H9 (cell line): ENCODE measurements at regions not wholly inside any gene's neighbourhood (a gene's known extent, or its start where the extent isn't known, plus 50 kb on each side); places are given as distances from the start of the nearest gene placed in this dataset.

Source experiments
- DNase-seq: peaks from one replicate; pipeline ENCODE4 v3.0.0-alpha.2; 2017
- H2AFZ ChIP-seq: one replicate; pipeline ENCODE4 v1.6.1; 2013; ENCODE audit warnings: mild to moderate bottlenecking, low read length, control low read depth, moderate library complexity
- H2AK5ac ChIP-seq: 2 replicates; pipeline ENCODE4 v1.6.1; 2013; ENCODE audit warnings: low read length, control low read depth, mixed read lengths; ENCODE audit not compliant: insufficient read length
- H2BK120ac ChIP-seq: one replicate; pipeline ENCODE4 v1.6.1; 2013; ENCODE audit warnings: low read depth, mild to moderate bottlenecking, low read length, control low read depth, inconsistent platforms; ENCODE audit not compliant: poor library complexity, severe bottlenecking
- H2BK12ac ChIP-seq: 2 replicates; pipeline ENCODE4 v1.6.1; 2013; ENCODE audit warnings: low read length, control low read depth, mixed read lengths, low read depth; ENCODE audit not compliant: insufficient read length
- H2BK15ac ChIP-seq: 2 replicates; pipeline ENCODE4 v1.6.1; 2013; ENCODE audit warnings: low read depth, low read length, control low read depth
- H2BK20ac ChIP-seq: one replicate; pipeline ENCODE4 v1.6.1; 2013; ENCODE audit warnings: low read depth, mild to moderate bottlenecking, low read length, control low read depth, inconsistent platforms; ENCODE audit not compliant: poor library complexity, severe bottlenecking
- H2BK5ac ChIP-seq: 2 replicates; pipeline ENCODE4 v1.6.1; 2013; ENCODE audit warnings: low read length, control low read depth, mixed read lengths; ENCODE audit not compliant: insufficient read length
- H3K14ac ChIP-seq: 2 replicates; pipeline ENCODE4 v1.6.1; 2013; ENCODE audit warnings: low read length, control low read depth; ENCODE audit not compliant: insufficient read depth
- H3K18ac ChIP-seq: 2 replicates; pipeline ENCODE4 v1.6.1; 2013; ENCODE audit warnings: low read depth, mild to moderate bottlenecking, mixed read lengths, low read length, control low read depth; ENCODE audit not compliant: insufficient read length
- H3K23ac ChIP-seq: 2 replicates; pipeline ENCODE4 v1.6.1; 2013; ENCODE audit warnings: low read length, control low read depth, mixed read lengths, low read depth; ENCODE audit not compliant: insufficient read length
- H3K23me2 ChIP-seq: 2 replicates; pipeline ENCODE4 v1.6.1; 2013; ENCODE audit warnings: low read depth, mild to moderate bottlenecking, mixed read lengths, low read length, control low read depth; ENCODE audit not compliant: insufficient read length, poor library complexity, severe bottlenecking
- H3K27ac ChIP-seq: 2 replicates; pipeline ENCODE4 v1.5.1; 2013; ENCODE audit warnings: low read length, control low read depth, mixed read lengths, low read depth; ENCODE audit not compliant: insufficient read length
- H3K27me3 ChIP-seq: 2 replicates; pipeline ENCODE4 v1.6.1; 2013; ENCODE audit warnings: low read length, control low read depth, inconsistent platforms; ENCODE audit not compliant: insufficient read depth
- H3K4ac ChIP-seq: 2 replicates; pipeline ENCODE4 v1.6.1; 2013; ENCODE audit warnings: low read depth, mild to moderate bottlenecking, control low read depth, inconsistent platforms, low read length, moderate library complexity
- H3K4me1 ChIP-seq: 2 replicates; pipeline ENCODE4 v1.6.1; 2013; ENCODE audit warnings: low read length, control low read depth, inconsistent platforms; ENCODE audit not compliant: insufficient read depth
- H3K4me2 ChIP-seq: 2 replicates; pipeline ENCODE4 v1.6.1; 2013; ENCODE audit warnings: low read length, control low read depth, mixed read lengths; ENCODE audit not compliant: insufficient read length, insufficient read depth
- H3K56ac ChIP-seq: 2 replicates; pipeline ENCODE4 v1.6.1; 2013; ENCODE audit warnings: low read depth, mild to moderate bottlenecking, mixed read lengths, low read length, control low read depth; ENCODE audit not compliant: insufficient read length
- H3K79me1 ChIP-seq: 2 replicates; pipeline ENCODE4 v1.6.1; 2013; ENCODE audit warnings: low read depth, mild to moderate bottlenecking, moderate library complexity, low read length, control low read depth, inconsistent platforms; ENCODE audit not compliant: insufficient read depth, poor library complexity, severe bottlenecking
- H3K79me2 ChIP-seq: 2 replicates; pipeline ENCODE4 v1.6.1; 2013; ENCODE audit warnings: low read length, control low read depth, inconsistent platforms; ENCODE audit not compliant: insufficient read depth
- H3K9ac ChIP-seq: 2 replicates; pipeline ENCODE4 v1.6.1; 2013; ENCODE audit warnings: low read length, control low read depth, mixed read lengths; ENCODE audit not compliant: insufficient read length; ENCODE audit errors: extremely low read depth
- H3K9me3 ChIP-seq: one replicate; pipeline ENCODE4 v1.6.1; 2013; ENCODE audit warnings: low read depth, low read length, inconsistent platforms; ENCODE audit not compliant: control insufficient read depth
- H3T11ph ChIP-seq: one replicate; pipeline ENCODE4 v1.6.1; 2013; ENCODE audit warnings: mild to moderate bottlenecking, low read length, control low read depth, inconsistent platforms
- H4K20me1 ChIP-seq: one replicate; pipeline ENCODE4 v1.6.1; 2013; ENCODE audit not compliant: control insufficient read depth, insufficient read length, insufficient read depth
- H4K5ac ChIP-seq: 2 replicates; pipeline ENCODE4 v1.6.1; 2013; ENCODE audit warnings: low read depth, mild to moderate bottlenecking, mixed read lengths, low read length, control low read depth; ENCODE audit not compliant: insufficient read length
- H4K8ac ChIP-seq: replicated peaks from 2 replicates; pipeline ENCODE4 v1.6.1; 2013; ENCODE audit warnings: low read length, control low read depth, mixed read lengths, low read depth; ENCODE audit not compliant: insufficient read length
- H4K91ac ChIP-seq: 2 replicates; pipeline ENCODE4 v1.6.1; 2013; ENCODE audit warnings: low read depth, mild to moderate bottlenecking, moderate library complexity, mixed read lengths, low read length, control low read depth; ENCODE audit not compliant: insufficient read length
- H3K27ac Mint-ChIP-seq, 3 experiments: 2 replicates in 2 of 3; 3 replicates in 1 of 3; pipeline ENCODE4 v1.8.0; 2020 to 2021; ENCODE audit warnings: mixed read lengths in 3 of 3, mild to moderate bottlenecking in 1 of 3, moderate library complexity in 1 of 3
- H3K27me3 Mint-ChIP-seq: 2 replicates; pipeline ENCODE4 v1.8.0; 2021; ENCODE audit warnings: low read depth, mild to moderate bottlenecking, moderate library complexity, mixed read lengths
- H3K36me3 Mint-ChIP-seq, 3 experiments: 2 replicates in 2 of 3; 3 replicates in 1 of 3; pipeline ENCODE4 v1.8.0; 2020 to 2021; ENCODE audit warnings: low read depth in 3 of 3, mixed read lengths in 3 of 3; ENCODE audit not compliant: insufficient read depth in 1 of 3
- H3K4me1 Mint-ChIP-seq, 2 experiments: 2 replicates each; pipeline ENCODE4 v1.8.0; 2020; ENCODE audit warnings: mixed read lengths in 2 of 2
- H3K4me3 Mint-ChIP-seq, 2 experiments: 2 replicates in 1 of 2; 3 replicates in 1 of 2; pipeline ENCODE4 v1.8.0; 2020 to 2021; ENCODE audit warnings: mild to moderate bottlenecking in 2 of 2, mixed read lengths in 2 of 2, moderate library complexity in 1 of 2
- H3K9me3 Mint-ChIP-seq, 2 experiments: 2 replicates in 1 of 2; 3 replicates in 1 of 2; pipeline ENCODE4 v1.8.0; 2020; ENCODE audit warnings: mild to moderate bottlenecking in 2 of 2, mixed read lengths in 2 of 2, moderate library complexity in 1 of 2
- CTCF ChIP-seq: fragments of 200-600 bp; sonication (generic); conservative IDR thresholded peaks from 3 replicates; pipeline ENCODE4 v1.8.0; 2021; ENCODE audit warnings: antibody characterized with exemption, mild to moderate bottlenecking
- WGBS: extraction: QIAGEN DNeasy Blood & Tissue Kit; methylation state at CpG from one replicate; pipeline ENCODE4 v1.1.7; 2013; ENCODE audit warnings: missing lambda C conversion rate, low lambda C conversion rate, mixed read lengths; ENCODE audit not compliant: insufficient read length; ENCODE audit errors: extremely low coverage; 5-methylcytosine and 5-hydroxymethylcytosine counted together

- no peak overlapping the region for H4K5ac ChIP-seq
- H3K9ac ChIP-seq: no peak overlapping the region
- H2BK5ac ChIP-seq: no peak overlapping the region
- no peak overlapping the region for H3K23ac ChIP-seq
- H3K18ac ChIP-seq: no peak overlapping the region
- no peak overlapping the region for H2BK120ac ChIP-seq
- no peak overlapping the region for H2AFZ ChIP-seq
- no CpG with 5 or more reads among the region's 2 CpGs for WGBS
- peaks cover 23 to 32% of the 10 kb centered on the region in 2 experiments for H3K4me1 Mint-ChIP-seq
- H3K27ac ChIP-seq: no peak overlapping the region
- no peaks in the 10 kb centered on the region for H3K9me3 Mint-ChIP-seq
- H3K4ac ChIP-seq: no peak overlapping the region
- TF ChIP-seq CTCF: no peak
- no peak overlapping the region for H3K56ac ChIP-seq
- H2BK12ac ChIP-seq: no peak overlapping the region
- no peak overlapping the region for H2AK5ac ChIP-seq
- H3K4me2 ChIP-seq: no peak overlapping the region
- no peak overlapping the region for H4K91ac ChIP-seq
- no peak overlapping the region for H4K8ac ChIP-seq
- no peak overlapping the region for H2BK15ac ChIP-seq
- no peak overlapping the region for H3K14ac ChIP-seq
- H3K4me3 Mint-ChIP-seq: no peak overlapping the region
- H3K23me2 ChIP-seq: no peaks in the 10 kb centered on the region
- no peak for DNase-seq
- no peak overlapping the region for H3T11ph ChIP-seq
- peaks cover 0 to 7% (median 0%) of the 10 kb centered on the region in 3 experiments; a peak in 2 of 7 replicates for H3K36me3 Mint-ChIP-seq
- H3K27me3 ChIP-seq: no peaks in the 10 kb centered on the region
- no peaks in the 10 kb centered on the region for H3K9me3 ChIP-seq
- H2BK20ac ChIP-seq: no peak overlapping the region
- H3K79me2 ChIP-seq: no peaks in the 10 kb centered on the region
- no peaks in the 10 kb centered on the region for H3K79me1 ChIP-seq
- no peaks in the 10 kb centered on the region; the same call in 1 of the 2 replicates for H3K27me3 Mint-ChIP-seq
- H4K20me1 ChIP-seq: no peaks in the 10 kb centered on the region
- no peak overlapping the region; a peak in 1 of 7 replicates for H3K27ac Mint-ChIP-seq
- no peaks in the 10 kb centered on the region; the same call in 1 of the 2 replicates for H3K4me1 ChIP-seq
Measured at GRCh38 chr2:59339837-59340207, 1098.7 kb upstream of the FANCL start.
